ENCODE measurements at regions not wholly inside any gene's neighbourhood (a gene's known extent, or its start where the extent isn't known, plus 50 kb on each side); places are given as distances from the start of the nearest gene placed in this dataset.

DNA sequence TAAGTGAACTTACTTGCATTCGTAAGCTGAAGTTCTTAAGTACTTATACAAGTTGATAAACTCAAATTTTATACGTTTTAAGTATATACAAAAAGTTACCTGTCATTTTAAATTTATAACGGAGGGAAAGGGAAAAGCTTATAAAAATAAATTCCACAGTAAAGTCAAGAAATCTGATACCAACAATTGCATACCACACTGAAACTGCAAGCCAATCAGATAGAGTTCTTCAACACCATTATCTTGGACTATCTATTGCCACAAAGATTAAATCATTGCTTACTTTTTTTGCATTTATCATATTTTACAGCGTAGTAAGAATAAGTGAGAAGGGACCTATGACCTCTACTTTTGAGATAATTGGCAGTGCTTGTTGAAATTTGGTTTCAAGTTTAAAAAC, 386.7 kb downstream of the TFAP2A start:
- DNase-seq = no peak

DNA sequence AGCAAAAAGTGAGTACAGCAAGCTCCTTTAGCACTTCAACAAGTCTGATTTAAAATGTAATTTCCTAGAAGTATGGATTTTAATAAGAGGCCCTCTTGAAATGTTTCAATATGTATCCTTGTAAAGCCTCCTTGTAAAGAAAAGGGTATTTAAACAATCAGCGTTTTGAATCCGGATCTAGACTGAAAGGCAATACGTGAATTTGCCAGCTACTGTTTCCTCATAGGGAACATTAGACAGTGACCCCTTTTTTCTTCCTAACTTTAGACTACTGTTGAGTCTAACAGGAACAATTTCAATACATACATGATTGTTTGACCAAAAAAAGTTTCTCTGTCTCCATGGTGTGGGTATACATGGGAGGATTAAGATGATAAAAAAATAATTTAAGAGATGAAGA, 395.0 kb downstream of the TFAP2A start:
- DNase-seq = no peak

DNA sequence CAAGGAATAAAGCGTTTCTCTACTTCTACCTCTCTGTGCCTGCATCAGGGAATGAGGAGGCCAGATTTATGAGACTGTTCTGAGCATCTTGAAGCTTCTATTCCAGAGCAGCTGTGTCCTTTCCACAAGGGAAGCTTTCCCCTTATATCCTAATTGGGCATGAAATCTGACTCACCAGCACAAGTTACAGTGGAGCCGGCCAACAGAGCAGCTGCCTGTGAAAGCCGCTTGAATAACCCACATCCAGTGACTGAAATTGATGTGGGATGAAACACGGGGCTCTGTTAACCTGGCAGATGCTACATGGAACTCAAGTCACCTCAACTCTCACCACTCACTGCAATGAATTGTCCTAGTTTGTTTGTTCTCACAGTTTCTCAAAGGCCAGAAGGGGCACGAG, 400.3 kb downstream of the TFAP2A start:
- no peak for DNase-seq

DNA sequence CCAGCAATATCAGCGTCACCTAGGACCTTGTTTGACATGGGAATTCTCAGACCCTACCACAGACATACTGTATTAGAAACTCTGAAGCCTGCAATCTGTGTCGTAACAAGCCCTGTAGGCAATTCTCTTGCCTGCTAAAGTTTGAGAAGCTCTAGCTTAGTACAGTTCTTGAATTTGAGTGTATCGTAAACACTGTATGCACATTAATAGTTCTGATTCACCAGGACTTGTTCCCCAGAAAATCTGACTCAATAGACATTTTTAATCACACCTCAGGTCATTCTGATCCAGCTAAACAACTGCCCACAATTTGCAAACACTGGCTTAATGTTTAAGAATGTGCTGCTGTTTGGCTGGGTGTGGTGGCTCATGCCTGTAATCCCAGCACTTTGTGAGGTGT, 414.3 kb downstream of the TFAP2A start:
- no peak for DNase-seq

DNA sequence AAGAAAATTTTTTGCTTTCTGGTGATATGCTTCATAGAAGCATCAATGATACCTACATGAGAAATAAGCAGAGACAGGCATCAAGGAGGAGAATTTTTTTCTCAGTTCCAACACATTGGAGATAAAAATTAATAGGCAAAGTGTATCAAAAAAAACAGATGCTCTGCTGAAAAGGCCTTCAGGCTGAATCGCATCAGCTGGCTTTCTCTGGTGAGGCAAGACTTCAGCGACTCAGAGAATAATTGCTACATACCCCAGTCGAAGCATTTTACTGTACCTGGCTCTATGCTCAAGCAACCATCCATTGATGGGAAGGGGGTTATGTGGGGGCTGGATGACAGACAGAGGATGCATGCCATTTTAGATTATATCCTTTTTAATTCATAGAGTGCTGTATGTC, 415.1 kb downstream of the TFAP2A start:
- DNase-seq = no peak

DNA sequence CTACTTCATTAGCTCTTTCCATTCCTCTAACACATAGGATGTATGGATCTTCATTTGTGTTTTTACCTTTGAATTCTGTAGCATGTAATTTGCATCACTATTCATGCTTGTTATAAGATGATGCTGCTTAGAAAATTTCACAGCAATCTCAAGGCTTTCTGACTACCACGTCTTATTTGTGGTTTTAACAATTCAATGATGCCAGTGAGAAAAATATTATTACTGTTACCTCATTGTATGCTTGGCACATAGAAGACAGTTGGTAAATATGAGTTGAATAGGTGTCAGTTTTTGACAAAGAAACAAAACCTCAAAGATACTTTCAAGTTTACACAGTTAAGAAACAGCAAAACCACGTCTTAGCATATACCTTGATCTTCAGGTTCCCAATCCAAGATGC, 428.6 kb downstream of the TFAP2A start:
- no peak for DNase-seq

DNA sequence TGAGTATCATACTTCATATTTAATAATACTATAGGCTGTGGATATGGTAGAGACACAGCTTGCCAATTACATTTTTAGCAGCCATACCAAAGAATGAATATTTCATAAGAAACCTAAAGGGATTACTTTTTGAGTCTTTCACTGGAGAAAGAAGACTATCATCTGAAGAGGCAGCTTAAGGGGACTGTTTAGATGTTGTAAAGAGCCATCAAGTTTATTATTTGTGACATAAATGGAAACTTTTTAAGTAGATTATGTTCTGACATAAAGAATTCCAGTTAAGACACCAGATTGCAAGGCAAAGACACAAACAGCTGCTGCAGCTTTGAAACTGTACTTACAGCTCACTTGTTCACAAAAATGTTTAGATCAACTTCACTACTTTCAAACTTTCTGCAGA, 429.4 kb downstream of the TFAP2A start:
- no peak for DNase-seq

DNA sequence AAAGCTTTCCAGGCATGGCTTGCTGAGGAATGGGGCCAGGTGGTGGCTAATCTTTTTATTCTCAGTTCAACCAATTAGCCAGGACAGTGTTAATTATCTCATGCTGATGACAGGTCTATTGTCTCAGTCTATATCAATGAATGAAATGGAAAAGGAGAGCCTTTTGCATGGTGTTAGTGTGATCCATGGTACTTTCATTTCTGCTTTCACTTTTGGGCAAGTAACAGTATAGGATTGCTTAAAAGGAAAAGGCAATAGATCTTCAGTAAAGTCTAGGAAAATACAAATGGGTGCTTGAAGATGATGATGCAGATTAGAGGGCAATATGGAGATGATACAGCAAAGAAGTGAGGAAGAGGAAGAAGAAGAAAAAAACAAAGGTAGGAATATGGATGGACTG, 430.3 kb downstream of the TFAP2A start:
- no peak for DNase-seq

DNA sequence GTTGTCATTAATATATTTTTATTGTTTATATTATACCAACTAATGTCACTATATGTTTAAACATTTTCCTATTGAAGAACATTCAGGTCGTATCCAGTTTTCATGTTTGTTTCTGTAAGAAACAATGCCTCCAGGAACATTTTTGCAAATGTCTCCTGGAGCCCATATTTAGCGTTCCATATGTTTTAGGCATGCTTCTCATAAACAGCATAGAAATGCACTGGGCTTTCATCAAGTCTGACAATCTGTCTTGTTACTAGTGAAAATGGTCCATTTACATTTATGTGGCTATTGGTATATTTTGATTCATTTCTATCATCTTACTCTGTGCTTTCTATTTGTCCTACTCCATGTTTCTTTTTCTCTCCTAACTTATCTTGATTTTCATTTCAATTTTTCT, 431.7 kb downstream of the TFAP2A start:
- no peak for DNase-seq

DNA sequence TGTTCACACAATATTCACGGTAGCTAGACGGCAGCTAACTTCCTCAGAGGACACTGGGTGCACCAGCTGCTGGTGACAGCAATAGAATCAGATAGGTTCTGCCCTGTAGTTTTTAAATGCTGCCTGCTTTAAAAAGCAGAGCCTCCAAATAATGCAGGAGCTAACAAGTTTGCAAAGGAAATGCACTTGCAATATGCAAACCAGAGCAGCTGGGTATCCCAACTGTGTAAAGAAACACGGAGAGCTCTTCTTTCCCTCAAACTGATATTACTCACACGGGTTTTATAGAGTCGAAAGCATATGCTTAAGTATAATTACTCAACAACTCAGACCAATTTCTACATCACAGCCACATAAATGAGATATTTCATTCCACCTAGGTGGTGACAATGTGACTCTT, 432.7 kb downstream of the TFAP2A start:
- no peak for DNase-seq

DNA sequence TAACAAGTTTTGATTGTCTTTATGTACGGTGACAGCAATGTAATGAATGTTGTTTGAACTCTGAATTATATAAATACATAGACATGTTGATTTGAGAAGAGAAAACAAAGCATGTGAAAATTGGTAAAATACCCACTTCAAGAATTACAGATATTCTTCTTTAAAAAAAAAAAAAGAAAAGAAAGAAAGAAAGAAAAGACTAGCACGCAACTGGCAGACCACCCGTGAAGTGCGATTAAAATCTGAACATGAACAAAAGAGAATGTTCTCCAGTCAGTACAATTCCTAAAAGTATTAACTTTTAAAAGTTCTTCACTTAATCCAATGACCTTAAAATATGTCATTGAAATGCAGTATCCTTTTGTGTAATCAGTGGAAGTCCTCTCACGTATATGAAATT, 434.9 kb downstream of the TFAP2A start:
- no peak for DNase-seq

DNA sequence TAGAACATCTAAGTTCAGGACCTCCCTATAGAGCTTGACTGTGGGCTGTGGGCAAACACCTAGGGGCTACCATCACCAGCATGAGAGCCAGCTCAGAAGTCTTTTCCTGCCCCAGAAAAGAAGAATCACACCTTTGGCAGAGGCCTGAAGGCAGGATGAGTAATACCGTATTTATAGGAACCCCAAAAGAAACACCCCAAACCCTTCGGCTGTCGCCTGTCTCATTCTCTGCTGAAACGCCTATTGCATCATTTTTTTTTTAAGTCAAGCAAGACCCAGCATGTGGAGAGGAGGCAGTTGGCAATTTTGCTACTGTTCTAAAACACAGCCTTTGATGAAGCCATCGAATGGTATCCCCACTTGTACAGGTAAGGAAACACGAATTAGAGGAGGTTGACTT, 436.4 kb downstream of the TFAP2A start:
- no peak for DNase-seq

DNA sequence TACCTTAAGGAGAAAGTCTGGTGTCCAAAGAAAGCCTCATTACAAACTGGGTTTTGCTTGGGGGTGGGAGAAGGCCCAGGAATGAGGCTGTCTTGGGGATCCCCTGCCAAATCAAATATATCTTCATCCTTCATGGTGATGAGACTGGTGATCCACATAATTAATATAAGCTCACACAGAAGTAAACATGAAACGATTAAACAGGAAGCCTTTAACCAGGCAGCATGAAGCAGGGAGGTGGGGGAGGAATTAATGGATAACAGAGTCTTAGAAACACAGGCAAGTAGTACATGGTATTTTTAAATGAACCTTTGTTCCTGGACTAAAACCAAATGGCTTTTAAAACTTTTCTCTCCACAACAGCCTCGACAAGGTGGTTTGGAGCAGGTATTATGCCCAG, 437.5 kb downstream of the TFAP2A start:
- DNase-seq = no peak

DNA sequence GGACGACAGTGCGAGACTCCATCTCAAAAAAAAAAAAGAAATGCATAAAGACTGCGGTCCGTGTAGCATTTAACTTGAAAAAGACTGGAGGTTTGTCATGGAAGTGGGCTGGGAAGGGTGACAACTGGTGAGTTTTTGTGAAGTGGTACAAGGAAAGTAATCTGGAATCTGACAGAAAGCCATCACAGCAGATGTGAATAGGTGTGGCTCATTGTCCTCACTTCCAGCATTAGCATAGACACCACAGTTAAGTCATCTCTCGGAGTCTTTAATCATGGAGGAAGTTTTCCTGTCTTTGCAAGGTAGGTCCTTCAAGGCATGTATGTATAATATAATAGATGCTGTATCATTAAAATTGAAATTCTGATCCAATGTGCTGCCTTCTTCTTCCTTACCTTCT, 453.2 kb downstream of the TFAP2A start:
- DNase-seq = no peak

DNA sequence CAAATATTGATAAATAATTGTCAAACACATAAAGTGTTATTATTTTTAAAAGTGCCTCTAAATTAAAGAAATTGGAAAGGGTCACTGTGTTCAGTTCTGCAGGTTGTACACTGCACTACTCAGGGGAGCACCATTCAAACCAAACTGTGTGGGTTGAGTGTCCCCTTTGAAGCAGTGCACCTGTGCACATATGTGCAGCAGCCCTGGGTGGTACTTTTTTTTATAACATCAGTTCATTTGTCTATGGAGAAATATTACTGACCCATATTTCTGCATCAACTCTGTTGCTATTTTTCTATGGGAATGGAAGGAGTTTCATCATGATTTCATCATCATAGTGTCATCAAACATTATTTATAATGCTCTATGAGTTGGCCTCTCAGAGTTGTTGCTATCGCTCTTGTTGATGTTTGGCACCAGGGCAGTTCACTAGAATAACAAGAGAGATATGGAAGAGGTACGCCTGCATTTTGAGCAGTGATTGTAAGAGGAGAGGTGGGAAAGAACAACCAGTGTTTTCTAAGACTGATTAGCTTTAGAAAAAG, 457.6 kb downstream of the TFAP2A start:
- DNase-seq = no peak

DNA sequence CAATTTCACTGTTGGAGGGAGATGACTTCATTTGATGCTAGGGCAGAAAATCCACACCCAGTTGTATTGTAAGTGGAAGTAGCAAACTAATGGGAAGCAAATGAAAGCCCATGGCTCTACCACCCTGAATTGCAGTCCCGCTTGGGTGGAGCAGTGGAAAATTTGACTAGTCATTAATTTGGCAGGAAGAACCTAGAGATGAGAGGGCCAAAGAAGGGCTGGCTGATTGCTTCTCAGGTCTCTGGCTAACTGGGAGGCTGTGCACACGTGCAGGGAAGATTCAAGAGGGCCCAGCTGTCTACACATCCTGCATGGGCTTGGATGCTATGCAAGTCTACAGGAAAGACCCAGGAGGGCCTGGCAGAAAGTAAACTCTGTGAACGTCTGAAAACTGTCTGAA, 466.2 kb downstream of the TFAP2A start:
- no peak for DNase-seq

DNA sequence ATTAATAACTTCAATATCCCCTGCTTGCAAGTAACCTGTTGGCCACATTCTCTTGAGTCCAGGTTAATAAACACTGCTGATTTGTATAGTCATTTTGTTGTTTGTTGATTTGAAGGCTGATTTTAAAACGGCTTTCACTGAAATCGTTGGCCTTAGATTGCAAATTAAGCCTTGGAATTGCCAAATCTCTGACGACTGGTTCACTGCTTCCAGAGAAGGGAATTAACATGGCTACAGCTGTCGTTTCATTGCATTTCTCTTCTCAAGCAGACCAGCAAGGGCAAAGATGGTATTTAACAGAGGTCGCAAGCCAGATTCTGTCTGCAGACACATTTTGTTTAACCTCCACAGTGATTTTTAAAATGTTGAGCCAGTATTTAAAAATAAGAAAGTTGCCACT, 470.9 kb downstream of the TFAP2A start:
- no peak for DNase-seq

DNA sequence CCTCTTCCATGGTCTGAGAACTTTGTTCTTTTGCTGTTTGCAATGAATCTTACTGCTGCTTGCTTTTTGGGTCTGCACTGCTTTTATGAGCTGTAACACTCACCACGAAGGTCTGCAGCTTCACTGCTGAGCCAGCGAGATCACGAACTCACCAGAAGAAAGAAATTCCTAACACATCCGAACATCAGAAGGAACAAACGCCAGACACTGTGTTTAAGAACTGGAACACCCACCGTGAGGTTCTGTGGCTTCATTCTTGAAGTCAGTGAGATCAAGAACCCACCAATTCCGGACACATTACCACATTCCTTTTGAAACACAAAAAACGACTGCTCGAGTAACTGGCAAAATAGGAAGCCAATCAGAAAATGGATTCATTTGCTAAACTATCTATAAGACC, 471.8 kb downstream of the TFAP2A start:
- no peak for DNase-seq

DNA sequence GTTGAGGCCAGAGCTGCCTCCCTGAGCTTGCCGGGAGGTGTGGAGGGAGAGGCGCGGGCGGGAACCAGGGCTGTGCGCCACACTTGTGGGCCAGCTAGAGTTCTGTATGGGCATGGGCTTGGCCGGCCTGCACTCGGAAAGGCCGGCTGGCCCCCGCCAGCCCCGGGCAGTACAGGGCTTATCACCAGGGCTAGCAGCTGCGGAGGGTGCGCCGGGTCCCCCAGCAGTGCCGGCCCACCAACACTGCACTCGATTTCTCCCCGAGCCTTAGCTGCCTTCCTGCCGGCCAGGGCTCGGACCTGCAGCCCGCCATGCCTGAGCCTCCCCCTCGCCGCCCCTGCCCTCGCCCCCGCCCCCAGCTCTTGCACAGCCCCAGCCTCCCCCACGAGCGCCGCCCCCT, 472.7 kb downstream of the TFAP2A start:
- DNase-seq = no peak

DNA sequence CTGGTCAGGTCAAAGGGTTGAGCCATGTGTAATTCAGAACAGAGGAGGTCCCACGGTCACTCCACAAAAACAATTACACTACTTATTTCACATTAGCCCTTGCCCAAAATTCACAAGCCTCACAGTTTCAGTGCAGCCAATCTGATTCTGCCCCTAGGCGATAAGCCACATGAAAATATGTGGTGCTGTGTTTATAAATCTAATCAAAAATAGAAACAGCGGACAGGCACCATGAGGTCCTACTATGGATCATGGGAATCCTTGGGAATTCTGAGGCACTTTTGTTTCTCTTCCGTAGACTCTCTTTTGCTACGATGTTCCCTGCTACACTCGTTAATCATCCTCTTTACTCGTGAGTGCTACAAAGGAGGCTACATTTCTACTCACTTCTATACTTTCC, 476.1 kb downstream of the TFAP2A start:
- DNase-seq = no peak

DNA sequence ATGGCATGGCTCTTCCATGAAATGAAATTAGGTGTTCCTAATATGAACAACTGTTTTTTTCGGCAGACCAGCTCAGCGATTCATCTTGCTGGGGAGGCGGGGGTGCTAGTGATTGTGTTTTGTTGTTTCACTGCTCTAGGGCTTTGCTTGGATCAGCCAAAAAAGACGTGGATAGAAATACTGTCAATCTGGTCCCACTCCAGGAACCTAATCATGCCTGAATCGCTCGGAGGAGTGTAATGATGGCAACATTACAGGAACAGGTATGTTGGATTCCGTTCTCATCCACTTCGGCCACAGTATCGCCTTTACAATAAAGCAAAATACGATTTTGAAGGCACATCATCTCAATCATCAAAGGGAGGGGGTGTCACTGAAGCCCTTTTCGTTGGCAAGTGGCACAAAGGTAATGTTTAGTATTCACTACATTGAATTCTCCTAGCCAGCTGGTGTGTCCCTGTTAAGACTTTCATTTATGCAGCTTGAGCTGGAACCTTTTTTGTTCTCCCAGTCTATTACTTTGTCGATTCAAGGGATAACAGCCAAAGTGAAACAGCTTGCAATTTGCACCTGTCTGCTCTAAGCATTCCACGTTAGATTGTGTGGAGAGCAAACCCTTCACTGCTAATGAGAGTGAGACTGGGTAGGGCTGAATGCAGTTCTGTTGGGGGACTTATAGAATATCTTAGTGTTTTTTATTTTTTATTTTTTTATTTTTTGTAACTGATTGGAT, 477.7 kb downstream of the TFAP2A start:
- DNase-seq = no peak

DNA sequence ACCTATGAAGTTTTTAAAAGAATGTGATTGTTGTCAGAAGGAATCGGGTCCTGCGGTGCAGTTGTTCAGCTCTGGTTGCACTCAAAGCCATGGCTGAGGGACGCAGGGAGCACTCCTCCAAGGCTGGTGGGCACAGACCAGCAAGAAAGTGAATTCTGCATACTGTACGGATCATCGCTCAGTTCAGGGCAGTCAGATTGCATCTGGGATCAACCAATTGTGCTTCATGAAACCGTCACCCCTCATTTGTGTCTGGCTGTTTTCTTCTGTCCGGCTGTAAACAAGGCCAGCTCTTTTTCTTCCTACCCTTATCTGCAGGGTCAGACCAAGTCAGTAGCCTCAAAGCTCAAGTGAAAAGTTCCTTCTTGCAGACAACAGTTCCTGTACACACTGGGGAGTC, 478.3 kb downstream of the TFAP2A start:
- no peak for DNase-seq

DNA sequence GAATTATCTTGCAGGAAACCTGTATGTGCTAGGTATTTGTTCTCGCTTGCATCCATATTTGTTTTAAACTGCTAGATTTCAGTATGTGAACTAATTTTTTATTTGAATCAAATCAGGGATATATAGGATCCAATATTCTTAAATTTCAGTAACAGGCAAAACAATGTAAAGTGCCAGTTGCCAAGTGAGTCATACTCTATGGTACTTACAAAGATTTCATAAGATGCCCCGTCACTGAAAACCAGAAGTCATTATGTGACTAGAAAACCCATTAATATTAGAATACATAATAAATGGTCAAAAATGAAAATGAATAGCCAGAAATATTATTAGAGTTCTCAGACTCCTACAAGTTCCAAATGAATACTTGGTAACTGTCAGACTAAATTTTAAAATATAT, 481.2 kb downstream of the TFAP2A start:
- DNase-seq = no peak

DNA sequence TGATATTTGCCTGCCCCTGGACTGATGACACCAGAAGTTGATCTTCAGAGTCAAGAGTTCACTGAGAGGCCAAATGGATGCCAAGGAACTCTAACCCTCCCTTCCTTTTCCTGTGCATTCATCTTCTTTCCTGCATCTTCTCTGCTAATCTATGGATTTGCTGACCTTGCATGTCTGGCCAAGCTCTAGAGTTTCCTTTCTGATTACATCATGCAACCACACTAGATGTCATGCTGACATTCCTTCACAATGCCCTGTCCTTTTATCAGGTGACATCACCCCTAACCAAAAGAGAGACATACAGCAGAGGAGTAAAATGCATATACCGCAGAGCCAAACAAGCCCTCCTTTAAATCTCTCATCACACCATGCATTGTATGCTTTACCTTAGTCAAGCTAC, 487.6 kb downstream of the TFAP2A start:
- DNase-seq = no peak

DNA sequence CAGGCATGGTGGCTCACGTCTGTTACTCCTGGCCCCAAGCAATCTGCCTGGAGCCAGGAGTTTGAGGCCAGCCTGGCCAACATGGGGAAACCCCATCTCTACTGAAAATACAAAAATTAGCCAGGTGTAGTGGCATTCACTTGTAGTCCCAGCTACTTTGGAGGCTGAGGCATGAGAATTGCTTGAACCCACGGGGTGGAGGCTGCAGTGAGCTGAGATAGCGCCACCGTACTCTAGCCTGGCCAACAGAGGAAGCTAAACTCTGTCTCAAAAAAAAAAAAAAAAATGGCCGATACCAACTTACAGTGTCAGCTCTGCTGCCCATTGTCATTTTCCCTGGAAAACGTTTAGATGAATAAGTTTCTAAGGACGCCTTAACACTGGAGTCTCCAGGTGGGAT, 489.9 kb downstream of the TFAP2A start:
- DNase-seq = no peak

All from DMS79 treated with DMSO at 0.1 percent for 48 hours (cell line).